Myocyte (in vitro differentiated cells): ENCODE measurements at regions not wholly inside any gene's neighbourhood (a gene's known extent, or its start where the extent isn't known, plus 50 kb on each side); places are given as distances from the start of the nearest gene placed in this dataset.
"Not testable (repeated sequence)": the region's sequence is repeated elsewhere in the genome, so short reads cannot be mapped to it uniquely, and the experiment has no call there.

ENCODE experiments used
- DNase-seq: peaks from one replicate; pipeline ENCODE4 v3.0.0-alpha.2; 2012; ENCODE audit warnings: low read depth

DNA sequence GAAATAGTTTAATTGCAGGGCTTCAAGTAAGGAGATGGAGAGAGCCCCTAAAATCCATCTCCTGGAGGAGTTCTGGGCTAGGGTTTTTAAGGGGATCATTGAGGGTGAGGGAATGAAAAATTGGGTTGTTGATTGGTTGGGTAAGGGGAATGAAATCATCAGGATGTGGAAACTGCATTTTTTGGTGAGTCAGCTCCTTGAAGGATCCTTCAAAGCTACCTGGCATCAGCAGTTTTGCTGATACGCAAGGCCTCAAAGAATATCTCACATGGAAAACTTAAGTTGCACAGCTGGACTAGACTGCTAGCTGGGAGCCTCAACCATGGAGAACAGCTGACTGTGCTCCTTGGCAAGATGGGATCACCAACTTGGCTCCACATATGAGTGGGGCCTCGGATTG, 136.7 kb downstream of the FGF10 start:
- no peak for DNase-seq

DNA sequence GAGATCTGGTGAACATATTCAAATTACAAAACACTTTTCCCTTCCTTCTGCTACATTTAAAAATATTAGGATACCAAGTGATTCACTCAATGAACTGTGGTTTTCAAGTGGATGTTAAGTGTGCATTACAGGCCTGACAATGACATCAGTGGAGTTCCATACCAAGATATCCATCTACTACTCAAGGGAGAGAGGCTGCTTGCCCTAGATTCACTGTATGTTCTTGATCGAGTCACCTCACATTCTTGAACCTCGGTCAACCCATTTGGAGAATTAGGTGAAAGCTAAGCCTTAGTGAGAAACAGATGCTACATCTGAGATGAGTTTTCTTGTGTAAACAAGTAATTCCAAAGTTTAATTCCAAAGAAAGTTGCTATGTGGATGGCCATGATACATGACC, 142.2 kb downstream of the FGF10 start:
- DNase-seq: no peak

- DNase-seq: no peak
Measured at GRCh38 chr5:44245935-44246334, 143.3 kb downstream of the FGF10 start.

DNA sequence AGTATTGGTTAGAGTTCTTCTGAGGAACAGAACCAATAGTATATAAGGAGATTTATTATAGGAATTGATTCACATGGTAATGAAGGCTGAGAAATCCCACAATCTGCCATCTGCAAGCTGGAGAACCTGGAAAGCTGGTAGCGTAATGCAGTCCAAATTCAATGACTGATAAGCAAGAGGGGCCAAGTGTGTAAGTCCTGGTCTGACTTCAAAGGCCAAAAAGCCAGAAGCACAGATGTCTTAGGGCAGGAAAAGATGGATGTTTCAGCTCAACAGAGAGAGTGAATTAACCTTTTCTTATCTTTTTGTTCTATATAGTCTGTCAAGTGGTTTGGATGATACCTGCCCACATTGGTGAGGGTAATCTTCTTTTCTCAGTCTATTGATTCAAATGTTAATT, 146.4 kb downstream of the FGF10 start:
- no peak for DNase-seq

DNA sequence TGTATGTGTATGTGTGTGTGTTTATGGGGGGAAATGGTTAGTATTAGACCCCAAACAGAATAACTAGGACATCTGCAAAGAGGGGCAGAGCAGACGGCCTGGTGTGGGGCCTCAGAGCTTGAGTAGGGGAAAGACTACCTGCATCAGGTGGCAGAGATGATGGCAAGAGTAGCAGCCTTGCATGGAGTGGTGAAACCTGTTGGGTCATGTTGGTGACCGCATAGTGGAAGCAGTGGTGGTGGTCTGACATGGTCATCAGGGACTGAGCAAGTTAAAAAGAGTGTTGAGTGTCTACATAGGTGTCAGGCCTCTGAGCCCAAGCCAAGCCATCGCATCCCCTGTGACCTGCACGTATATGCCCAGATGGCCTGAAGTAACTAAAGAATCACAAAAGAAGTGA, 153.2 kb downstream of the FGF10 start:
- no peak for DNase-seq

DNA sequence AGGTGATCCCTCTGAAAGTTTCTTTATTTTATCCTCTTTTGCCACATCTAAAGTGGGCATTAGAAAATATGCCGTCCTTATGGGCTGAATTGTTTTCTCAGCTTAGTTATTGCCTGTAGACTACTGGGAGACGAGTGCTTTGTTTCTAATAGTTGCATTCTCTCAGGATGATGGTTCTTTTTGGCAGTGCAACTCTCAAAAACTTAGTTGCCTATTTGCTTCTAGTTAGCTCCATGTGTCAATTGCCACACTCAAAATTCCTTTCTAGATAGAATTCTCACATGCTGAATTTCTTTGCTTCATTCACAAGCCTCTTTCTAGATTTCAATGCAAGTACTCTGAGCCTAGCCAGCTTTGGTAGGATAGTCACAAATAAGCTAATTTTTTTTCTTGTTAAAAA, 155.5 kb downstream of the FGF10 start:
- DNase-seq: no peak

DNA sequence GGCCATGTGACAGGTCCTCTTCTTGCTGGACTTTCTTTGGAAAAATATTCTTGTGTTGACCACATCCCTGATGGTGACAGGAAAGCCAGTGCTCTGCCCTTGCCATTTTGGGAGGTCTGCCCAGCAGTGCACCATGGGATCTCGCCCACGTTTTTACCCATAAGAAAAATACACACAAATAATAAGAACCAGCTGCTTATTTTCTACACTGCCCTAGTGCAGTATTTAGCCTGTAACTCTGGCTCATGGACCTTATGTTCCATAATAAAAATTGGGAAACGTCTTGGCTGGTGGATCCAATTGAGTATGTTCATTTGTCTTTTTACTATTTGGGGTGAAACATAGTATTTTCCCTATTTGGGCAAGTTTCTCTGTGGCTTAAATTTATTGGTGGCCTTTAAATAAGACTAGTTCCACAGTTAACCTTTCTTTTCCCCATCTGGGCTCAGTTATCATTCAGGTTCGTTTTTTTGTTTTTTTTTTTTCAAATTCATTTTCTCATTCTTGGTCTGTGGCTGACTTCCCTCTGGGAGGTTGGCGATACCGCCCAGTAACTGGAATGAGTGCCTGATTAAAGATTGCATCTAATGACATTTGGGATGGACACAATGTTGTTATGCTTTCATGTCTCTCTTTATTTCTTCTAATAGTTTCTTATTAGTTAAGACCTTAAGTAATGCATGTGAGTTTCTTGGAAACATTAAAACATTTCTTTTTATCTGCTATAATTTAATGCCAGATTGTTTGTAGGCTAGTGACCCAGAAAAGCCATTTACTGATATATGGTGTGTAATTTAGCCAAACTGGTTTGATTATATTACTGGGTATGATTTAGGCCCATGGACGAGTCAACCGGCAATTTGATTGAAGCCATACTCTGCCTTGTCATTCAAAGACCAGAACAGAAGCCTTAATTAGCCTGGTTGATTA, 163.7 kb downstream of the FGF10 start:
- DNase-seq: no peak

GRCh38 chr5:44199408-44199807, 189.8 kb downstream of the FGF10 start:
- no peak for DNase-seq

DNA sequence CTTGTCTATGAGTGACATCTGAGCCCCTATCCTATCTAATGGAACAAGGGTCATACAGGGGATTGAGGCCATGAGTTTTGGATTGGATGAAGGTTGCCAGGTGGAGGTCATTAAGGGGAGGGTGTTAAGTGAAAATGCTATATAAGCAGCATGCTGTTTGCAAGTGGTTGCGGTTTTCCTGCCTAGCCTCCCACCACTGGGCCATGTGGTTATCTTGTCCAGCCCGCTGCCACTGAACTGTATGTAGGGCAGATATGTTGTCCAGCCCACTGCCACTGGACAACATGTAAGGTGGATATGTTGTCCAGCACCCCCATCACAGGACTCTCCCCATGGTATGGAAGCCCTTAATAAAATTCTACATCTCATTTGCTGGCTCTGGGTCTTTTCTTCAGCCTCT, 200.0 kb downstream of the FGF10 start:
- no peak for DNase-seq

DNA sequence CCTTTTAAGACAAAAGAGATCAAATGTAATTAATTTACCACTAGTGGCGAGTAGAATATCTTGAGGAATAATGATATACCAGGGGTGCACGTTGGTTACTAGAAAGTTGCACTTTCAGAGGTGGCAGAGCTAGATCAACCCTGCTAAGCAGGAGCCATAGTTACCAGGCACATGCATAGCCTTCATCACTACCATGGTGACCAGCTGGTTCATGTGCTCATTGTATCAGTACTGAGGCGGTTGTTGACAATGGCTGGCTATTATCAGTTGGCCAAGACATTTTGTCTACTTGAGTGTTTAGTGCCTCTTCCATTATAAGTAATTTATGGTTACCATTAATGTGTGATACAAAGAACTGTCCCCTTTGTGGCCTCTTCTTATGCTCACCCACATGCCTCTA, 201.2 kb downstream of the FGF10 start:
- DNase-seq: no peak

DNA sequence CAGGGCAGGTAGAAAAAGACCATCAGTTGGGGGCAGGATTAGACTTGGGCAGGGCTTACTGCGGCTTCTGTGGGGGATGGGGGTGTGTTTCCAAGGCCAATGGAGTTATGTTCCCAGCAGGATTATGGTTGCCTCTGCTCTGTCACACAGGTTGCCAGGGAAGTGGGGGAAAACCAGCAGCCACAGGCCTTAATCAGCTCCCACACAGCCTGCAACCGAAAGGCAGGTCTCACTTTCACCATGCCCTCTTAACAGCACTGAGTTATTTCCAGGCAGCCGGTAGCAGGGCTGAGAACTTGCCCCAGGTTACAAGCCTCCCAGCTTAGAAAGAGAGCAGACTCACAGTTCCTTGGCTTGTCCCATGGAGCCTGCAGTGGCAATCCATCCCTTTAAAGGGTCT, 205.5 kb downstream of the FGF10 start:
- no peak for DNase-seq

DNA sequence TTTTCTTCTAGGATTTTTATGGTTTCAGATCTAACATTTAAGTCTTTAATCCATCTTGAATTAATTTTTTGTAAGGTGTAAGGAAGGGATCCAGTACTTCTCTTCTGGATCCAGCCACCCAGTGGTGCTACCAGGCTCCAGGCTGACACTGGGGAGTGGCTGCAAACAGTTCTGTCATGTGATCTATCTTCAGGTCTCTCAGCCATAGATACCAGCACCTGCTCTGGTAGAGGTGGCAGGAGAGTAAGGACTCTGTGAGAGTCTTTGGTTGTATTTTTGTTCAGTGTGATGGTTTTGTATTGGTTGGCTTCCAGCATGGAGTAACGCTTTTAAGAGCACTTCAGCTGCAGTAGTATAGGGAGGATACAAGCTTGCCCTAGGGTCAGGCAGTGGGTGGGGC, 205.9 kb downstream of the FGF10 start:
- DNase-seq: no peak

GRCh38 chr5:44178414-44178813, 210.8 kb downstream of the FGF10 start:
- no peak for DNase-seq

GRCh38 chr5:44167540-44167939, 221.7 kb downstream of the FGF10 start:
- DNase-seq: no peak

DNA sequence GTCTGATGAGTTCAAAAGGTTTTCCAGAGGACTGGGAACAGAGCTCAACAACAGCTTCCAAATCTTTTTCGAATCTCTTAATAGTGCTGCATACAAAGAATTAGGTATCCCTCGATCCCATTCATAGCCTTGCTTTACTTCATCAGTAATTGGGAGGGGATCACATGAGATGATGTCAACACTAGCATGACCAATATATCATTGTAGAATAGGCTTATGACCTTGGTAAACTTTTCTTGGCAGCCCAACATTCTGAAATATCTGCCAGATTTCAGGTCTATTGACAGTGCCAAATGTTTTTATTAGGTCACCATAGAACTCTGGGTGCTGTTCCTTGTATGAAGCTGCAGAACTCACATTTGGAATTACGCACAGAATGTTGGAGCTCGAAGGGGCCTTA, 228.9 kb downstream of the FGF10 start:
- DNase-seq: no peak

DNA sequence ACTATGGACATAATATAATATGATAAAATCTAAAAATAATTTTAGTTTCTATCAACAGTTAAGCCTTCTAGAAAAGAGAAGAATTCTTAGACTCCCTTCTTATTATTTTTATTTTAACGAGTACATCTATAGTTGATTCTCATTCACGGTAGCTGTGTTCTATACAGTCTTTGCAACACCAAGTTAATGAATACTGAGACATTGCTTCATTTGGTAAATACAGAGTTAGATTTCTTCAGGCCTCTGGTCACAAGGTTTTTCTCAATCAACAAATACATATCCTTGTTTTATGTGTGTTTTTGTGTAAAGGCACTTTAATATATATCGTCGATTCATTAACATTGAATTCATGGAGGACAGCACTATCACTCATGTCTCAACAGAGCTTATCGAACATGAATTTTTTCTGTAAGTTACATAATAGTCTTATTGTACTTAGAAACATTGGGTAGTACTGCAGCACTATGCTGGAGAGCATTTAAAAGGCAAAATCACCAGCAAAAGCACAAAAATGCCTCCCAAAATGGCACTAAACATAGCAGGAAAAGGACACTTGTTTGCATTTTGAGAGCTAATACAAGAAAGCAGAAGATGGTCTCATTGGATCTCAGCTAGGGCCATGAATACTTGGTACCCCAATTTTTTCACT, 239.0 kb downstream of the FGF10 start:
- DNase-seq: no peak

GRCh38 chr5:44117947-44118346, 271.3 kb downstream of the FGF10 start:
- peak; percentile 75 for DNase-seq

DNA sequence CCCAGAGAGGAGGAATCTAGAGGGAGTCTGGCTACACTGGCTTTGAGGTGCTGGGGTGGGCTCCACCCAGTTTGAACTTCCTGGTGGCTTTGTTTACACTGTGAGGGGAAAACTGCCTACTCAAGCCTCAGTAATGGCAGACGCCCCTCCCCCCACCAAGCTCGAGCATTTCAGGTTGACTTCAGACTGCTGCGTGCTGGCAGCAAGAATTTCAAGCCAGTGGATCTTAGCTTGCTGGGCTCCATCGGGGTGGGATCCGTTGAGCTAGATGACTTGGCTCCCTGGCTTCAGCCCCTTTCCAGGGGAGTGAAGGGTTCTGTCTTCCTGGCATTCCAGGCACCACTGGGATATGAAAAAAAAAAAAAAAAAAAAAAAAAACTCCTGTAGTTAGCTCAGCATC, 281.0 kb downstream of the FGF10 start:
- not testable (repeated sequence) for DNase-seq

GRCh38 chr5:44099643-44100042, 289.6 kb downstream of the FGF10 start:
- DNase-seq: no peak

GRCh38 chr5:44089424-44090144, 299.6 kb downstream of the FGF10 start:
- no peak for DNase-seq

GRCh38 chr5:44085083-44085482, 304.1 kb downstream of the FGF10 start:
- no peak for DNase-seq

GRCh38 chr5:44074547-44074946, 314.7 kb downstream of the FGF10 start:
- DNase-seq: not testable (repeated sequence)
